ENCODE measurements at regions not wholly inside any gene's neighbourhood (a gene's known extent, or its start where the extent isn't known, plus 50 kb on each side); places are given as distances from the start of the nearest gene placed in this dataset.
"Not testable (repeated sequence)": the region's sequence is repeated elsewhere in the genome, so short reads cannot be mapped to it uniquely, and the experiment has no call there.

DNA sequence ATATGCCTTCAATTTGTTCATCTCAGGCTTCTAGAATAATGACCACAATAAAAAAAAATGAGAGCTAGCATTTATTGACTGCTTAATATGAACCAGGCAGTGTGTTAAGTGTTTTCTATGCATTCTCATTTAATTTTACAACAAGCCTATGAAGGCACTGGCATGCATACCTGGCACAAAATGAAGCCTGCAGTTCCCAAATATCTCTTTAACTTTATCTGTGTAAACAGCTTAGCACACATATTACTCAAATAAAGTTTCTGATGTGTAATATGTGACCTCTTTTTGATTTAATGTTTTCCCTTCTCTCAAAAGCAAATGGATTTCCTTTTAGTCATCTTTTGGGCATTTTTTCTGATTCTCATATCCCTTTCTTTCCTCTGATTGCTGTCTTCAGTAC lies 671.8 kb downstream of the PCDH7 start:
- no peak for DNase-seq

GRCh38 chr4:31392923-31393322 lies 672.8 kb downstream of the PCDH7 start:
- DNase-seq, result no peak

- DNase-seq, result no peak
Measured at GRCh38 chr4:31408121-31408520, 688.0 kb downstream of the PCDH7 start.

DNA sequence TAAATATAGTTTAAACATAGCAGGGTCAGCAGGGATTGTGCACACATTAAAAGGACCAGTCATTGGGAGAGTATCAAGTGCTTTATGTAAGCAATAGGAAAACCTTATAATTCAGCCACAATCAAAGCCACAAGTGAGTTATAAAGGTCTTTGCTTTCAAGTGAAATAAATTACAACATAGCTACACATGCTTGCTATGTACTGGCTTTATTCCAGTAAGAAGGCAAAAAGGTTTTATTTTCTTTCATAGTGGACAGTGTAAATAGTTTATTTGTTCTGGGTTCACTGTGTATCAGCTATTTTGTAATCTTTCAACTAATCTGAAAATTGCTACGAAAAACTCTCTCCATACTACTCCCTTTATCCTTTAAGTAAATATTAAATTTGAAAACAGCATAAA lies 691.4 kb downstream of the PCDH7 start:
- DNase-seq, result no peak

DNA sequence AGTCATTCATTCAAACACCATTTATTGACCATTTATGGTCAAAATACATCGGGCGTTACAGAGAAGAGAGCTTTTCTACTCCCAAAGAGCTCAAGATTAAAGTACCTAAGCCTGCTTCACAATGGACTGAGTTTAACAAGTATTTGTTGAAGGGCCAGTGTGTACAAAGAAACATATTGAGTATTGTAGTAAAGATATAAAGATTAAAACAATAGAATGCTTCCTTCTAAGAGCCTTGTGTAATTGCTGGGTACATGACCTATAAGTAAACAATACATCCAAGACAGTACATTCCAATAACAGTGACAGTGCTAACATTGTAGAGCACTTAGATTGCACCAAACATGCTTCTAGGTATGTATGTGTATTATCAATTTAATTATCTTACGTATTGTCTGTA lies 695.5 kb downstream of the PCDH7 start:
- no peak for DNase-seq

DNA sequence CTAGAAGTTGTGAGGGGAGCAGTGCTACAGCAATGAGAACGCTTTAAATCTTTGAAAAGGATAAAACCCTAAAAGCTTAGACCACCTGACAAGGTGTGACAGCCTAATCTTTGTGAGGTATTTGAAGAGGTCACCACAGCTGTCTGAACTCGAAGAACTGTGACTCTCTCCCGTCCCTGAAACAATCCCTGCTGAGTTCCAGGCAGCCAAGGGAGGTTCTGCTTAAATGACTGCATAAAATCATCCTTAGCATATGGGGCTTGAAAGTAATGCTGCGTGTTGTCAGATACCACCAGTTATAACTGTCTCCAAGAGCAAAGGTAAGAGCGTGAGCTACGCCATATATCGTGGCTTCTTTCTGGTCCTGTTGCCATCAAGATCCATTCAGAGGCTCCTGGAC lies 696.3 kb downstream of the PCDH7 start:
- DNase-seq, result no peak

DNA sequence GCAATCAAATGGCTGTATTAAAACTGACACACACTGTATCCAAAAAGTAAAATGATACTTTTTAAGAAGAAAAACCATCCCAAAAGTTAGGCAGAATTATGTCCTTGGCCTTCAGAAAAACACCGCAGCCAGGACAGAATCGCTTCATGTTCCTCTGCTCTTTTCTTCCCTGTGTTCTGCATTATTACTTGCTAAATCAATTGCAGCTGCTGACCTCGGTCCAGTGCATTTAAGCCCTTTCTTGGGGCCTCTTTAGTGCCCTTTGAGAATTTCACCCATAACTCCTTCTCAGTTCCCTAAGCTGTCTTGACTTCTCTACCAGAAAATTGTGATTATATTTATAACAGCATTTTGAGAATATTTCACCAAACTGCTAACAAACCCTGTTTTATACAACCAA lies 696.9 kb downstream of the PCDH7 start:
- DNase-seq, result no peak

DNA sequence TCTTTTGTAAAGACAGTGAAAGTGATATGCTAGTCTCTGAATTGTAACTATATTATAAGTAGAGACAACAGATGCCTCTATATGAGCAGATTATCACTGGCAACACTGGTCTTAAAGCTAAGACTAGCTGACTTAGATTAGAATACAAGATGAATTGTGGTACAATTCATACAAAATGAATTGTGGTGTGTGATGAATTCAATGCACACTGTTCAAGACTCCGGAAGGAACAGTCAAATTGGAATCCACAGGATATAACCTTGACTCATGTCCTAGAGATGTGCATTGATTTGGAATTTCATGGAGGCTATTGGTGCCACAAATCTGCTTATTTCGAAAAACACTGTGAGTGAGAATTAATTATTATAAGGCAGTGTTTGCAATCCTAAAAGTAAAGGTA lies 701.8 kb downstream of the PCDH7 start:
- DNase-seq, result no peak

DNA sequence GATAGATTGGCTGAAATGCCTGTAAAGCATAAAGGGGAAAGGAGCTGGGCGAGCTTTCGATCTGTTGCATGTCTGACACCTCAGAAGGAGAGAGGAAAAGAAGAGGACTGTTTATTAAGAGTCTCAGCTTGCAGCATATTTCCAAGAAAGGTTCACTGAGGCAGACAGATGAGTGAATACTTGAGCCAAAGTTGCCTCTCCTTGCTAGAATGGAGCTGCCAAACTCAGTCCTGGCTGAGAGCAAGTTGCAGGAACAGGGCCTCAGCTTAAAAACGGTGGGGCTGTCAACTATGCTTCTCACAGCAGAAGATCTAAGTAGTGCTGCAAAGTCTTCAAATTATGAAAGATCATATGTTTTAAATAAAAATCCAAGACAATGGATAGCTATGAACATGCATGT lies 707.5 kb downstream of the PCDH7 start:
- no peak for DNase-seq

DNA sequence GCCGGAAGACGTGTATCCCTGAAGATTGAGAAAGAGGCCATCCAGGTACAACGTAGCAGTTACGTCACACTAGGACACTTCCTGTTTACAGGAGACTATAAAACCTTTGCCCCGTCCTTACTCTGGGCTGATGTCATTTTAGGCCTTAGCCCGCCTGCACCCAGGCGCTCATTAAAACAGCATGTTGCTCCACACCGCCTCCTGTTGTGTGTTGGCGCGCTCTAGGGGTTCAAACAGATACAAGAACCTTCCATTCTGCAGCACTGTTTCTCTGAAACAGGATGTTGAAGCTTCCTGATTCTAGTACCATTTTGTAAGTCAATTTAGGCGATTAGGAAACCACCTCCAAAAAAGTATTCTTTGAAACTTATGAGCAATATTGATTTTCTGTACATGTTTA lies 722.1 kb downstream of the PCDH7 start:
- no peak for DNase-seq

DNA sequence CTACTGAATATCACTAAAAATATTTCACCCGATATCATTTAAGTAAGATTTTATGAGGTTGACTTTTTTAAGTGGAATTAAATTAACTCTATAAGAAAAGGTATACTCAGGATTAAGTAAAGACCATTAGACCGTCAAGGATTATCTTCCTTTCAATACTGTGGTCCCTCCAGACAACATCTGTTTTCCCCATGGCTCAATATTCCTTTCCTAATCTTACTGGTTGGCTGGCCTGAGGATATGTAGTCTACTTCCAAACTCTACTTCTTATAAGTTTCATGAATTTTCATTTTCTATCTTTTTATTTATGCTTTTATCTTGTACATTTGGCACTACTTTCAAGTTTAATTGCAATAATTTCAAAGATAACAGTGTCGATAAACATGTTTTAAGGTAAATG lies 725.4 kb downstream of the PCDH7 start:
- DNase-seq, result no peak

- no peak for DNase-seq
Measured at GRCh38 chr4:31455612-31456011, 735.4 kb downstream of the PCDH7 start.

- DNase-seq, result no peak
Measured at GRCh38 chr4:31458813-31459212, 738.6 kb downstream of the PCDH7 start.

- no peak for DNase-seq
Measured at GRCh38 chr4:31461421-31461820, 741.3 kb downstream of the PCDH7 start.

GRCh38 chr4:31467781-31468180 lies 747.6 kb downstream of the PCDH7 start:
- no peak for DNase-seq

DNA sequence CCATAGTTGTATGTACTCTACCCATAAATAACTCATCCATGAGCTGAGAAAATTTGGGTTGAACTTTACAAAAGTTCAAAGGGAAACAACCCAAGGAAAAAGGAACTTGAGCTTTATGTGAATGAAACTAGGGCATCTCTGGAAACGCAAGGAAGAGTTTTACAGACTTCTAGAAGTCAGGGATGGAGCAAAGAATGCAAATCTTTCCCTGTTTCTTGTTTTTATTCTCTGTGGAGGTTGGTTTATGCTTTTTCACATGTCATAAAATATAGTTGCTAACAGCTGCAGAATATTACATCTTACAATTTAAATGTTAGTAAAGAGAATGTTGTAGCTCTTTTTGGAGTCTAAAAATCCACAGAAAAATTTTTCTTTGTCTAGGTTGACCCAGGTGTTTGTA lies 754.1 kb downstream of the PCDH7 start:
- DNase-seq, result no peak

DNA sequence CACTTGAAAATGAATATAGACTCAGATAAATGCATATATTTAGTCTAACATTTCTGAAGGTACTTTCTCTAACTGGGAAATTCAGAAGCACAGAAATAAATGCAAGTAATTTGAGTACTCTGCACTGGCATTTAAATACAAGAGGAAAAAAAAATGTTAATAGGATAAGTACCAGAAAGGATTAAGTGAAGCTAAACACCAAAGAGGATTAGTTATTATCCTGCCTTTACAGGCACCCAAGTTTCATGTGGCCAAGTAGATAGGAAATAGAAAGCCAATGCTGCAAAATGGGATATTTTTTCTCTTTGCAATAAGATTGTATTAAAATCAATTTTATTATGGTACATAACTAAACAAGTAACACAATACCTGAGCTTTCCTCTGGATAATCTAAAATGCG lies 762.5 kb downstream of the PCDH7 start:
- DNase-seq, result no peak

DNA sequence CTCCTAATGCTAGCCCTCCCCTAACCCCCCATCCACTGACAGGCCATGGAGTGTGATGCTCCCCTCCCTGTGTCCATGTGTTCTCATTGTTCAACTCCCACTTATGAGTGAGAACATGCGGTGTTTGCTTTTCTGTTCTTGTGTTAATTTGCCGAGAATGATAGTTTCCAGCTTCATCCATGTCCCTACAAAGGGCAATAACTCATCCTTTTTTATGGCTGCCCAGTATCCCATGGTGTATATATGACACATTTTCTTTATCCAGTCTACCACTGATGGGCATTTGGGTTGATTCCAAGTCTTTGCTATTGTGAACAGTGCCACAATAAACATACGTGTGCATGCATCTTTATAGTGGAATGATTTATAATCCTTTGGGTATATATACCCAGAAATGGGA lies 779.0 kb downstream of the PCDH7 start:
- DNase-seq, result not testable (repeated sequence)

- DNase-seq, result no peak
Measured at GRCh38 chr4:31516520-31516919, 796.4 kb downstream of the PCDH7 start.

DNA sequence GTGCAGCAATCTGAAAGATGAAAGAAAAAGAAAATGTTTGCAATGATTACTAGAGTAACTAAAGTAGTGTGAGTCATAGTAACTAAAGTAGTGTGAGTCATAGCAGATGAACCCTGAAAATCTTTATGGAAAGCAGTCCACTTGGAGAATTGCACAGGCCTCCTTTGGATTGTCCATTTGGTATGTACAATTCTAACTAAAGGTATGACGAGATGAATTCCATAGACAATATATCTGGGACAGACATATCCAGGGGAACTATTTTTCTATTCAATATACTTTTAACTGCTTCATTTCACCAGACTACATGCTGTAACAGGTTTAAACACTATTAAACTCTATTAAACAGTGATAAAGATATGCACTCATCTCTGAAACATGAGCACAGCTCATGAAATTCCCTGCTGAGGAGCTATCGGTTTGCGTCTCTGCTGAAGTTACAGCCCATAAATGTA lies 798.7 kb downstream of the PCDH7 start:
- DNase-seq, result no peak

DNA sequence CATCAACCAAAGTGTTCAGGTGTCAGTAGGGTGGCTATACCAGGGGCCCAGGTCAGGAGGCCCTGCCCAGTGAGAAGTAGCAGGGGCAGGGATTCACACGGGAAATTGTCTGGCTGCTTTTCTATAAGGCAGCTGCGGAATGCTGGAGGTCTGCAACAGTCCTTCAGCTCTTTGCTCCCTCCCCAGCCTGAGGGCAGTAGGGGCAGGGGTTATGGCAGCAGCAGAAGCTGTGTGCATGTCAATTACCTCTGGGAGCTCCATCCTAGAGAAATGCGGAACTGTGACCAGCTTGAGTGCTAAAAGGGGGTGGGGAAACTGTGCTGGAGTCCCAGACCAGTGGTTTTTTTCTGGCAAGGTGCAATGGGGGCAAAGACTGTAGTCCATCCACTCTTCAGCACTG lies 810.4 kb downstream of the PCDH7 start:
- no peak for DNase-seq

GRCh38 chr4:31538877-31539276 lies 818.7 kb downstream of the PCDH7 start:
- DNase-seq, result no peak

DNA sequence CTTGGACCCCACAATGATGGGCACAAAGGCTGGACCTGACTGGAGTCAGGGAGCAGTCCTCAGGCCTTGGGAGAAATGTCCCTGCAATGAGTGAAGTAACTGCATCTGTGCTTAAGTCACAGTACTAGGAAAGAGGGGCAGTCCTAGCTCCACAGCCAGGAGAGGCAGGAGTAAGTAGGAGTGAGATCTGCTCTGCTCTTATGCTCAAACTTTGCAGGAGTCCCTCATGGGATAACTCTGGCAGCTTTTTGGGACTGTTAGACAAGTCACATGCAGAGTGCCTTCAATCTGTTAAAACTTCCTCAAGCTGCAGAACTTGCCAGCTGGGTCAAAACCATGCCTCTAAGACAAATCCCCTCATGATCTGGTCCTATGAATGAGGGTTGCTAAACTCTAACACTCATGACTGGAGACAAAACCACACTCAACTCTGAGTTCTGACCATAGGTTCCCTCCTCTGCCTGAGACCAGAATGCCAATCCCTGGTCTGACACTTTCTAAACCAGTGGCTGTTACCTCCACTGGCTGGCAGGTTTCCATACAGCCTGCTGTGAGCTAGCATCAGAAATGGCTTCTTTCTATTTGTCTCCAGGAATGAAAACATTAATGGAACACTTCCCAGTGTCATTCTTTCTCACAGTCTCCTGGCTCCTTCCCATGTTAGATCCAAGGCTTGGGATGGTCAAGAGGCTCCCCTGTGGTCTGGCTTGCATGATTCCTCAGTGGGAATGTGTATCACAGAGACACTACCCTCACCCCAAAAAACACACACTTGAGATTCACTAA lies 819.3 kb downstream of the PCDH7 start:
- DNase-seq, result no peak

- DNase-seq, result no peak
Measured at GRCh38 chr4:31545330-31545729, 825.2 kb downstream of the PCDH7 start.

DNA sequence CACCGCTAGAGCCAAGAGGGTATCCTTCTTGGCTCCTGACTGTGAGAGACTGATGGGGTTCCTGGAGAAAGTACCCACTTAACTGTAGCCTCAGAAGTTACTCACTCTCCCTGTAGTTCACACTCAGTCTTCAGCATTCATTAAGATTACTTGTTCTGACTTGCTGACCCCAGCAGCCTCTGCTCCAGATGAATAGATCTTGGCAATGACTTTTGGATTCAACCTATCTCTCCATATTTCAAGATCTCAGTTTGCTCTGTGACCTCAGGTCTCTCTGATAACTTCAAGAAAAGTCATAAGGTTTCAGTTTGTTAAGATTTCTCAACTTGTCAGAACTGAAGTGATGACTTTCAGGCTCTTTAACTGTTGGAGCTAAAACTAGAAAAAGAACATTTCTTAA lies 825.6 kb downstream of the PCDH7 start:
- no peak for DNase-seq
